ENCODE measurements at regions not wholly inside any gene's neighbourhood (a gene's known extent, or its start where the extent isn't known, plus 50 kb on each side); places are given as distances from the start of the nearest gene placed in this dataset.
"Not testable (repeated sequence)": the region's sequence is repeated elsewhere in the genome, so short reads cannot be mapped to it uniquely, and the experiment has no call there.

GRCh38 chr13:81080911-81081454, 740.1 kb upstream of the SPRY2 start:
- no peak for DNase-seq

GRCh38 chr13:81078048-81078447, 737.1 kb upstream of the SPRY2 start:
- DNase-seq = no peak

GRCh38 chr13:81069822-81070221, 728.9 kb upstream of the SPRY2 start:
- not testable (repeated sequence) for DNase-seq

- DNase-seq = no peak
Measured at GRCh38 chr13:81058916-81059290, 718.0 kb upstream of the SPRY2 start.

GRCh38 chr13:81058211-81058915, 717.4 kb upstream of the SPRY2 start:
- DNase-seq = no peak

- DNase-seq = no peak
Measured at GRCh38 chr13:81051873-81052272, 710.9 kb upstream of the SPRY2 start.

GRCh38 chr13:81048026-81048461, 707.1 kb upstream of the SPRY2 start:
- DNase-seq = no peak

GRCh38 chr13:81041761-81042160, 700.8 kb upstream of the SPRY2 start:
- no peak for DNase-seq

- no peak for DNase-seq
Measured at GRCh38 chr13:81031996-81032395, 691.1 kb upstream of the SPRY2 start.

- DNase-seq = no peak
Measured at GRCh38 chr13:81025091-81025490, 684.2 kb upstream of the SPRY2 start.

- DNase-seq = no peak
Measured at GRCh38 chr13:81021284-81021840, 680.4 kb upstream of the SPRY2 start.

- DNase-seq = no peak
Measured at GRCh38 chr13:81020010-81020409, 679.1 kb upstream of the SPRY2 start.

GRCh38 chr13:81018936-81019335, 678.0 kb upstream of the SPRY2 start:
- DNase-seq = no peak

GRCh38 chr13:81017513-81018152, 676.7 kb upstream of the SPRY2 start:
- no peak for DNase-seq

- DNase-seq = no peak
Measured at GRCh38 chr13:81012031-81012430, 671.1 kb upstream of the SPRY2 start.

- DNase-seq = no peak
Measured at GRCh38 chr13:81001828-81002385, 661.0 kb upstream of the SPRY2 start.

- DNase-seq = not testable (repeated sequence)
Measured at GRCh38 chr13:80998603-80999002, 657.7 kb upstream of the SPRY2 start.

- DNase-seq = no peak
Measured at GRCh38 chr13:80989747-80990146, 648.8 kb upstream of the SPRY2 start.

- no peak for DNase-seq
Measured at GRCh38 chr13:80989241-80989640, 648.3 kb upstream of the SPRY2 start.

GRCh38 chr13:80988391-80989151, 647.6 kb upstream of the SPRY2 start:
- DNase-seq = no peak

GRCh38 chr13:80979035-80979641, 638.2 kb upstream of the SPRY2 start:
- DNase-seq = no peak

GRCh38 chr13:80977168-80977567, 636.2 kb upstream of the SPRY2 start:
- DNase-seq = no peak

GRCh38 chr13:80975903-80976302, 635.0 kb upstream of the SPRY2 start:
- DNase-seq = no peak

Measured in NCI-H2107 (cell line).